SU-DHL-6 (cell line): ENCODE measurements at regions not wholly inside any gene's neighbourhood (a gene's known extent, or its start where the extent isn't known, plus 50 kb on each side); places are given as distances from the start of the nearest gene placed in this dataset.

Experiments used
- H2AFZ ChIP-seq: fragments of 200-600 bp; sonication (generic); 2 replicates; pipeline ENCODE4 v1.6.1; 2014; ENCODE audit warnings: low read depth, mild to moderate bottlenecking, moderate library complexity, mixed read lengths, antibody characterized with exemption, low read length; ENCODE audit not compliant: severe bottlenecking
- H3F3A ChIP-seq: fragments of 200-600 bp; shearing (Covaris generic); 2 replicates; pipeline ENCODE4 v1.6.0; 2016; ENCODE audit warnings: antibody characterized with exemption, mild to moderate bottlenecking; ENCODE audit not compliant: insufficient read depth
- H3K27ac ChIP-seq: fragments of 200-600 bp; sonication (generic); 2 replicates; pipeline ENCODE4 v1.5.1; 2016; ENCODE audit warnings: low read depth, mild to moderate bottlenecking, low read length, moderate library complexity, mixed read lengths
- H3K27me3 ChIP-seq: fragments of 200-600 bp; sonication (generic), shearing (Covaris generic); 2 replicates; pipeline ENCODE4 v1.6.0; 2014; ENCODE audit warnings: mild to moderate bottlenecking, low read length
- H3K36me3 ChIP-seq: fragments of 200-600 bp; sonication (generic); 2 replicates; pipeline ENCODE4 v1.6.1; 2014; ENCODE audit warnings: mild to moderate bottlenecking, low read length, mixed read lengths
- H3K4me2 ChIP-seq: fragments of 300-600, 200-600 bp; shearing (Covaris generic), sonication (generic); 2 replicates; pipeline ENCODE4 v1.6.0; 2014; ENCODE audit warnings: low read length, low read depth, mild to moderate bottlenecking; ENCODE audit not compliant: poor library complexity, severe bottlenecking
- H3K4me3 ChIP-seq: fragments of 200-600 bp; sonication (generic); 2 replicates; pipeline ENCODE4 v1.5.1; 2014; ENCODE audit warnings: antibody characterized with exemption, low read length, mild to moderate bottlenecking, mixed read lengths; ENCODE audit not compliant: insufficient read depth, poor library complexity, severe bottlenecking
- H3K79me2 ChIP-seq: fragments of 200-600 bp; sonication (generic); 2 replicates; pipeline ENCODE4 v1.6.1; 2014; ENCODE audit warnings: mild to moderate bottlenecking, low read length, moderate library complexity; ENCODE audit not compliant: insufficient read depth
- H3K9ac ChIP-seq: fragments of 200-600 bp; sonication (generic); 2 replicates; pipeline ENCODE4 v1.7.0; 2014; ENCODE audit warnings: mild to moderate bottlenecking, low read length
- H3K9me2 ChIP-seq: fragments of 200-600 bp; sonication (generic); replicated peaks from 2 replicates; pipeline ENCODE4 v1.6.1; 2014; ENCODE audit warnings: low read length; ENCODE audit not compliant: insufficient read depth
- H3K9me3 ChIP-seq: fragments of 200-600 bp; sonication (generic); 2 replicates; pipeline ENCODE4 v1.6.1; 2014; ENCODE audit warnings: low read length, mixed read lengths; ENCODE audit not compliant: insufficient read depth
- H4K20me1 ChIP-seq: fragments of 200-600 bp; sonication (generic); 2 replicates; pipeline ENCODE4 v1.6.1; 2014; ENCODE audit warnings: low read depth, mild to moderate bottlenecking, antibody characterized with exemption, low read length, moderate library complexity, mixed read lengths
- CTCF ChIP-seq: fragments of 200-600 bp; sonication (generic); IDR thresholded peaks from one replicate; pipeline ENCODE4 v1.5.1; 2017; ENCODE audit warnings: antibody characterized with exemption, mild to moderate bottlenecking, low read length, moderate library complexity; ENCODE audit not compliant: insufficient read depth, poor library complexity, severe bottlenecking
- EZH2phosphoT487 ChIP-seq: fragments of 200-600 bp; sonication (generic), shearing (Covaris generic); conservative IDR thresholded peaks from 2 replicates; pipeline ENCODE4 v1.6.1; 2018; ENCODE audit warnings: mild to moderate bottlenecking, antibody characterized with exemption, low read length, moderate library complexity, mixed read lengths

GRCh38 chr6:45737331-45738056, 278.2 kb downstream of the CLIC5 start:
- no peaks in the 10 kb centered on the region for H3K79me2 ChIP-seq
- no peak overlapping the region for H3K4me2 ChIP-seq
- H3K27me3 ChIP-seq, result no peaks in the 10 kb centered on the region
- H2AFZ ChIP-seq, result no peak overlapping the region
- no peaks in the 10 kb centered on the region for H3K9me3 ChIP-seq
- H3K9ac ChIP-seq, result no peak overlapping the region
- TF ChIP-seq EZH2phosphoT487, result no peak
- no peak for TF ChIP-seq CTCF
- no peak overlapping the region for H3K27ac ChIP-seq
- H3K9me2 ChIP-seq, result no peaks in the 10 kb centered on the region
- H3K36me3 ChIP-seq, result no peaks in the 10 kb centered on the region
- H3K4me3 ChIP-seq, result no peak overlapping the region
- no peaks in the 10 kb centered on the region for H4K20me1 ChIP-seq
- no peaks in the 10 kb centered on the region for H3F3A ChIP-seq

GRCh38 chr6:45736134-45736533, 279.5 kb downstream of the CLIC5 start:
- Histone ChIP-seq H3K79me2 (no peaks in the 10 kb centered on the region), H4K20me1 (no peaks in the 10 kb centered on the region), H3K9me2 (no peaks in the 10 kb centered on the region), H3K9ac (no peak overlapping the region), H3F3A (no peaks in the 10 kb centered on the region), H3K27ac (no peak overlapping the region), H3K9me3 (no peaks in the 10 kb centered on the region), H3K4me3 (no peak overlapping the region), H2AFZ (no peak overlapping the region), H3K4me2 (no peak overlapping the region), H3K36me3 (no peaks in the 10 kb centered on the region), H3K27me3 (no peaks in the 10 kb centered on the region)
- TF ChIP-seq EZH2phosphoT487 (no peak), CTCF (no peak)

GRCh38 chr6:45732731-45733130, 282.9 kb downstream of the CLIC5 start:
- no peak overlapping the region for H2AFZ ChIP-seq
- H3K27me3 ChIP-seq, result no peaks in the 10 kb centered on the region
- no peaks in the 10 kb centered on the region for H3K9me3 ChIP-seq
- no peak for TF ChIP-seq CTCF
- no peak for TF ChIP-seq EZH2phosphoT487
- H3K27ac ChIP-seq, result no peak overlapping the region
- H3K9ac ChIP-seq, result no peak overlapping the region
- H3K9me2 ChIP-seq, result no peaks in the 10 kb centered on the region
- no peaks in the 10 kb centered on the region for H3K79me2 ChIP-seq
- no peak overlapping the region for H3K4me3 ChIP-seq
- H3K4me2 ChIP-seq, result no peak overlapping the region
- no peaks in the 10 kb centered on the region for H3K36me3 ChIP-seq
- H4K20me1 ChIP-seq, result no peaks in the 10 kb centered on the region
- no peaks in the 10 kb centered on the region for H3F3A ChIP-seq
